Kidney tubule cell (primary cell): ENCODE measurements at regions not wholly inside any gene's neighbourhood (a gene's known extent, or its start where the extent isn't known, plus 50 kb on each side); places are given as distances from the start of the nearest gene placed in this dataset.
A peak's percentile ranks its signal among the peaks of the same experiment; 100 is the strongest.

Source experiments
- DNase-seq: peaks from one replicate; pipeline ENCODE4 v3.0.0-alpha.2; 2018; ENCODE audit warnings: low spot score

DNA sequence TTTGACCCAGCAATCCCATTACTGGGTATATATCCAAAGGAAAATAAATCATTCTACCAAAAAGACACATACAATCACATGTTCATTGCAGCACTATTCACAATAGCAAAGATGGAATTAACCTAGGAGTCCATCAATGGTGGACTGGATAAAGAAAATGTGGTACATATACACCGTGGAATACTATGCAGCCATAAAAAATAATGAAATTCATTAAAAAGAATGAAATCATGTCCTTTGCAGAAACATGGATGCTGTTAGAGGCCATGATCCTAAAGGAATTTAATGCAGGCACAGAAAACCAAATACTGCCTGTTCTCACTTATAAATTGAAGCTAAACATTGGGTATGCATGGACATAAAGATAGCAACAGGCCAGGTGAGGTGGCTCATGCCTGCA, 61.9 kb upstream of the BMP6 start:
- no peak for DNase-seq

DNA sequence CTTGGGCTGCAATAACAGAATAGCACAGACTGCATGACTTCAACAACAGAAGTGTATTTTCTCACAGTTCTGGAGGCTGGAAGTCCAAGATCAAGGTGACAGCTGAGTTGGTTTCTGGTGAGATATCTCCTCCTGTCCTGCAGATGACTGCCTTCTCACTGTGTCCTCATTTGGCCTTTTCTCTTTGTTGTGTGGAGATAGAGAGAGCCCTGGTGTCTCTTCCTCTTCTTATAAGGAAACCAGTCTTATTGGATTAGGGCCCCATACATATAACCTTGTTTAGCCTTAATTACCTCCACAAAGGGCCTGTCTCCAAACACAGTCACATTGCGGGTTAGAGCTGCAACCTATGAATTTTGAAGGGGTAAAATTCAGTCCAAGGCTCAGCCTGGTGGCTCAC, 57.0 kb upstream of the BMP6 start:
- DNase-seq = no peak

DNA sequence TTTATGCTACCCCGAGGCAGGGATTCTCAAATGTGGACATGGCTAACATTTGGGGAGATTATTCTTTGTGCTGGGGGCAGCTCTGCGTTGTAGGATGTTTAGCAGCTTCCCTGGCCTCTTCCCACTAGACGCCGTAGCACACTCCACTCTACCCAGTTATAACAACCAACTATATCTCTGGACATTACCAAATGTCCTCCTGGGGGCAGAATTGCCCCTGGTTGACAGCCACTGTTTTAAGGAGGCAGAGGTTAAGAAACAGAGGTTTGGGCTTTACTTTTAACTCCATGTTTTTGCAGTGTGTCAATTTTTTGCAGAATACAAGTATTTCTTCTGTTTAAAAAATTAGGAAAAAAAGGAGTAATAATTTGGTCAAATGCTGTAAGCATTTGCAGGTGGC, 56.2 kb upstream of the BMP6 start:
- no peak for DNase-seq

DNA sequence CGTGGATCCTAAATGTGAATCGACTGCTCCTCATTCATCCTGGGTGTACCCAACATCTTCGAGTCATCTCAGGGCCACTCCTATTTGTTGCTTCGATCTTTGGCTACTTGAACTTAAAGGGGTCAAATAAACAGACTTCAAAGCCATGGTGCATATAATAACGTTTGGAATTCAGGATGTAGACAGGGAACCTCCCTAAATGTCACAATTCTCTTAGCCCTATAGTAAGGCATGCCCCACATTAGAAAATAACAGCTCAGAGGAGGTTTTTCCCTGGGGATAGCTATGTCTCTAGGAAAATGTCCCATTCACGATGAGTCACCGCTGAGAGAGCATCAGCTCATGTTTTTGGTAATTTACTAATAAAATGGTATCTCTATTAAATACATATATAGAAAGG, 54.8 kb upstream of the BMP6 start:
- DNase-seq = no peak

DNA sequence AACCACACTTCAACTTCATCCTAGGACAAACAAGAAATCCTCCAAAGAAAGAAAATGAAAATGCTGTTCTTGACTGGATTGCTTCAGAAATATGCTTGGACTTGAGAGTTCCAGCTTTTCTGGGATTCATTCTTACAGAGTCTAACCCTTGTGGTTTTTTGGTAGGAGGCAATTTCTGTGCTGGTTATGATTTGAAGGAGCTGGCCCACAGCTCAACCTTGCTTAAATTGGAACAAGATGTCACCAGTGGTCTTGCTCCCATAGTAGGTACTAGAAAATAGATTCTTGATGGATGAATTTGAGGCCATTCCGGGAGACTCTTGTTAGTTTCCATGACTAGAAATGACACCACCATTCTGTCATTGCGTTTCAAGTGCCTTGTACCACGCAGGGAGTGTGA, 54.3 kb upstream of the BMP6 start:
- no peak for DNase-seq

DNA sequence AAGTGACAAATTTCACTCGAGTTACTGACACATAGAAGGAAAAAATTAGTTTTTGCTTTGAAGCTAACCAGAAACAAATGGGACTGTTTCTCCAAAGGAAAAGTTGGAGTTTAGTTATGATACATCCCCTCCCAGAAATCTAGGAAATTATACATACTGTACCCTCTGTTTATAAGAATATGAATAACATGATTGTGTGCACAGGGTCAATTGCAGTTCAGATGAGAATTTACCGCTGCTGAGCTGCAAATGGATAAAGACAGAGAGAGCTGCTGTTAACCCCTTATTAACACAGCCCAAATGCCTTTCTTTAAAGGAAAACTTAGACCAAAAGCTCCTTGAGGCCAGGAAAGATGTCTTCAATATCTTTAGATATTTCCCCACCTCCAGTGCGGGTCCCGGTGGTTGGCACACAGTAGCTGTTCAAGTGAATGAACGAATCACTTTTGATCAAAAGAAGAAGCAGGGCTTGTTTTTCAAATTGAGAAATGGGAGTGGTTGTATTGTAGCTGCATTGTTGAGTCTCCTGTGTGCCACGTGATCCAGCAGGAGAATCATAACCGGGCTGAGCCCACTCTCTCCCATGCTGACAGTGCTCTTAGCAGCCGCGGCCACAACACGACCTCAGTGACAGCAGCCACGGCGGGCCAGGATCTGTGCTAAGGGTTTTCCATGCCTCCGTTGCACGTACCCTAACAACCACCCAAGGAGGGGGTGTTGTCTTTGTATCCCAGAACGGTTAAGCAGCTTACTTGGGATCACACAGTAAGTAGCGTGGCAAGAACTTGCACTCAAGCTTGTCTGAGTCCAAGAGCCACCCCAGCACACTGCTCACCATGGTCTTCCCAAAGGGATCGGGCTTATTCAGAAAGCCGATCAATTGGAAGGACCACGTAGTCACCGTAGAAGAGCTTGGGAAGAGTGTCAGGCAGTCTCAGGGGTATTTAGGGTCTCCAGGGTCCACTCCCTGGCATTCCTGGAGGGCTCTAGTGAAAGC, 53.5 kb upstream of the BMP6 start:
- DNase-seq = no peak

DNA sequence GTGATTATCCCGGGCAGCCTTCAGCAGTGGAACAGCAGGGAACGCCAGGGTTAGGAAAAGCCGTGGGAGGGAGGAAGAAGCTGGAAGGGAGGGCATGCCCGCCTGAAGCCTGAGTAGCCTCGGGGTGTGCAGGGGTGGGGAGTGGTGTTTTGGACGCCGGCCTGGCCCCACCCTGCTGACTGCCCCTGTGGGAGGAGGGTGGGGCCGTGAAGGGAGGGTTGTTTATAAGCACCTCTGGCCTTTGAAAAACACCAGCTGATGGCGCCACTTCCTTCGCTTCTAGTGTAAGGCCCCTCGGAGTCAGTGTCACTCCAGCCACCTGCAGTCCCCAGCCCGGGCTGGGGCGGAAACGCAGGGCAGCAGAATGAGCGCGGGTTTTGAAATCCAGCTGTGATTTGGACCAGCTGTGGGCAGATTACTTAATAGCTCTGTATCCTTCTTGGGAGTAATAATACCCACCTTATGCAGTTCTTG, 52.8 kb upstream of the BMP6 start:
- DNase-seq = peak; percentile 12

DNA sequence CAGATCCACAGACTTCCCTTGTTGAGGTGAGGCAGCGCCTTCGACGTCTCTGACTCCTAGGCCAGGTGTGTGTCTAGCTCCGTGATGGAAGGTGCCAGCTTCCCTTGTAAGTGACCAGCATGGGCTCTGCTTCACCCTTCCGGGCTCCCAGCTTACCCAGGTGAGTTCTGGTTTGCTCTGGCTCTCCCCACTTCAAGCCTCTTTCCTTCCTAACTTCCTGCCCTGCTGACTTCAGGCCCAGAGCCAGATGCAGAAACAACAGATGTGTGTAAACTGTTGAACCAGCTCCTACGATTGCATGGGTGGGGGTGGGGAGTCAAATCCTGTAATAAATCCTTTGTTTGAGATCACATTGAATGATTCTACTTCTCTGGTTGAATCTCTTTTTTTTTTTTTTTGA, 51.6 kb upstream of the BMP6 start:
- DNase-seq = no peak

DNA sequence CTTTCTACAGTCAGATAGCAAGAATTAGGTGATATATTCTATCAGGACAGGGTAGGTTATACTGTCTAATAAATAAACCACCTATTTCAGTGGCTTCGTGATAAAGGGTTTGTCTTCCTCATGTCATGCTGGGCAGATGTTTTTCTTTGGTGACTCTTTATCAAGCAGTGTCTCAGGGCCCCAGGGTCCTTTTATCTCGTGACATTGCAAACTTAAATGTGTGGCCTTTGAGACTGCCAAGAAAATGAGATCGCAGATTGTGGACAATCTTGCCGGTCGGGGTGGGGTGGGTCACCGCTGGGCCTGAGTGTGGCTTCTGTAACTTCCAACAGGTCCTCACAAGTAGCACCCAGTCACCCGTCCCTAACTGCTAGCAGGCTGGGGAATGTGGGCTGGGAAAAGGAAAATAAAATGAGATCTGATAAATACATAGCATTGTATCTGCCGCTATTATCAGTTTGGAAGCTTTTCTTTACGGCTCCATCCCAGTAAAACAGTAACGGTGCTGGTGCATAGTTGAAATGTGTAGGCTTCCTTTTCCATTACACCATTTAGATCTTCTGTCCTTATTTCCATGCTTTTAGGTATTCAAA, 50.5 kb upstream of the BMP6 start:
- DNase-seq = no peak
